Keratinocyte (primary cell): ENCODE measurements at regions not wholly inside any gene's neighbourhood (a gene's known extent, or its start where the extent isn't known, plus 50 kb on each side); places are given as distances from the start of the nearest gene placed in this dataset.

Source experiments
- CTCF ChIP-seq, 3 experiments: IDR thresholded peaks in 1 of 3; conservative IDR thresholded peaks in 1 of 3; optimal IDR thresholded peaks in 1 of 3; 2 replicates in 2 of 3; 3 replicates in 1 of 3; pipeline versions ENCODE3 to v1.5.1; 2011; ENCODE audit warnings: low read length in 3 of 3, mild to moderate bottlenecking in 3 of 3, moderate library complexity in 2 of 3, control low read depth in 1 of 3, inconsistent platforms in 1 of 3; ENCODE audit not compliant: insufficient read depth in 2 of 3; ENCODE audit errors: extremely low read depth in 1 of 3
- EZH2 ChIP-seq: IDR thresholded peaks from one replicate; pipeline ENCODE4 v1.6.1; 2012; ENCODE audit warnings: inconsistent platforms, mild to moderate bottlenecking, low read length, moderate library complexity

GRCh38 chr14:86774916-86775315 lies 1218.1 kb downstream of the GALC start:
- TF ChIP-seq CTCF (optimal IDR thresholded peaks at IDR 0.05 in 1 of 3, IDR thresholded peaks at IDR 0.05 in 1 of 3, conservative IDR thresholded peaks at IDR 0.05 in 1 of 3; ENCODE audit: extremely low read depth in 1 of 3, insufficient read depth in 2 of 3, low read length in 3 of 3) (no peak), EZH2 (no peak)
